Peyer's patch (tissue), 4 donors: ENCODE measurements at regions not wholly inside any gene's neighbourhood (a gene's known extent, or its start where the extent isn't known, plus 50 kb on each side); places are given as distances from the start of the nearest gene placed in this dataset.

Experiments used
- POLR2A ChIP-seq, 2 donors: fragments of 450-650 bp; IDR thresholded peaks; one replicate each; pipeline ENCODE4 v1.5.1; 2017; ENCODE audit warnings: antibody characterized with exemption in 2 of 2, mild to moderate bottlenecking in 2 of 2, moderate library complexity in 2 of 2
- TF ChIP-seq, protein P1 (sequence below), 6 experiments: fragments of 450-650 bp in 4 of 6; fragments of 200-600 bp in 2 of 6; sonication (generic) in 1 of 6; IDR thresholded peaks; one replicate each; pipeline ENCODE4 v1.5.1; 2017 to 2019; ENCODE audit warnings: antibody characterized with exemption in 6 of 6, mild to moderate bottlenecking in 3 of 6, moderate library complexity in 1 of 6

DNA sequence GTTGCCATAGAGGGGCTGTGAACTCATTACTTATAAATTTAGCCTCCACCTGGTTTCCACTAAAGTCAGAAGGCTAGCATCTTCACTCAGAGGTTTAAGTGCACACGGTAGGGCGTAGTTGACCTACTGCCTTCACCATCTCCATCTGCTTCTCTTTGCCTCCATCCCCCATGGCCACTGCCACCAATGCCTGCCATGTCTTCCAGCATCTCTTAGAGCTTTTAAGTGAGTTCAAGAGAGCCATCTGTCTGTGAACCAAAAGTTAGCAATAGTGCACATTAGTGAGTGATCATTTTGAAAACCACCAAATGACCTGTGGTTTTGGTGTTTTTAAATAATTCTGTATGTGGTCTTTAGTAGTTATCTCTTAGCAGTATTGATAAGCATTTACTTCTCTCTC lies 102.0 kb downstream of the DMRTA1 start:
- TF ChIP-seq, protein P1, sequence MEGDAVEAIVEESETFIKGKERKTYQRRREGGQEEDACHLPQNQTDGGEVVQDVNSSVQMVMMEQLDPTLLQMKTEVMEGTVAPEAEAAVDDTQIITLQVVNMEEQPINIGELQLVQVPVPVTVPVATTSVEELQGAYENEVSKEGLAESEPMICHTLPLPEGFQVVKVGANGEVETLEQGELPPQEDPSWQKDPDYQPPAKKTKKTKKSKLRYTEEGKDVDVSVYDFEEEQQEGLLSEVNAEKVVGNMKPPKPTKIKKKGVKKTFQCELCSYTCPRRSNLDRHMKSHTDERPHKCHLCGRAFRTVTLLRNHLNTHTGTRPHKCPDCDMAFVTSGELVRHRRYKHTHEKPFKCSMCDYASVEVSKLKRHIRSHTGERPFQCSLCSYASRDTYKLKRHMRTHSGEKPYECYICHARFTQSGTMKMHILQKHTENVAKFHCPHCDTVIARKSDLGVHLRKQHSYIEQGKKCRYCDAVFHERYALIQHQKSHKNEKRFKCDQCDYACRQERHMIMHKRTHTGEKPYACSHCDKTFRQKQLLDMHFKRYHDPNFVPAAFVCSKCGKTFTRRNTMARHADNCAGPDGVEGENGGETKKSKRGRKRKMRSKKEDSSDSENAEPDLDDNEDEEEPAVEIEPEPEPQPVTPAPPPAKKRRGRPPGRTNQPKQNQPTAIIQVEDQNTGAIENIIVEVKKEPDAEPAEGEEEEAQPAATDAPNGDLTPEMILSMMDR (IDR thresholded peaks at IDR 0.05): no peak
- TF ChIP-seq POLR2A (IDR thresholded peaks at IDR 0.05): no peak
